Nephron (organoid): ENCODE measurements at regions not wholly inside any gene's neighbourhood (a gene's known extent, or its start where the extent isn't known, plus 50 kb on each side); places are given as distances from the start of the nearest gene placed in this dataset.

Experiments
- H3K27ac Mint-ChIP-seq, 3 experiments: 2 replicates each; pipeline ENCODE4 v1.8.0; 2020; ENCODE audit warnings: mixed read lengths in 3 of 3, mild to moderate bottlenecking in 2 of 3, moderate library complexity in 1 of 3
- H3K27me3 Mint-ChIP-seq: 2 replicates; pipeline ENCODE4 v1.8.0; 2021; ENCODE audit warnings: low read depth, mild to moderate bottlenecking, moderate library complexity, mixed read lengths
- H3K36me3 Mint-ChIP-seq: 2 replicates; pipeline ENCODE4 v1.8.0; 2020; ENCODE audit warnings: low read depth, mixed read lengths
- H3K4me1 Mint-ChIP-seq: 2 replicates; pipeline ENCODE4 v1.8.0; 2020; ENCODE audit warnings: mixed read lengths
- H3K4me3 Mint-ChIP-seq, 3 experiments: 2 replicates each; pipeline ENCODE4 v1.8.0; 2020; ENCODE audit warnings: mild to moderate bottlenecking in 3 of 3, mixed read lengths in 3 of 3, moderate library complexity in 2 of 3
- H3K9me3 Mint-ChIP-seq: 2 replicates; pipeline ENCODE4 v1.8.0; 2020; ENCODE audit warnings: mixed read lengths
- TF ChIP-seq, protein P1 (sequence below), 3 experiments: fragments of 200-600 bp; sonication (generic); IDR thresholded peaks; one replicate each; pipeline ENCODE4 v1.5.0; 2021; ENCODE audit warnings: antibody characterized with exemption in 3 of 3; ENCODE audit not compliant: unreplicated experiment in 3 of 3

- Mint-ChIP-seq H3K4me3 (no peak overlapping the region), H3K9me3 (no peaks in the 10 kb centered on the region), H3K36me3 (no peaks in the 10 kb centered on the region), H3K4me1 (no peaks in the 10 kb centered on the region), H3K27ac (no peak overlapping the region), H3K27me3 (no peaks in the 10 kb centered on the region)
- TF ChIP-seq, protein P1, sequence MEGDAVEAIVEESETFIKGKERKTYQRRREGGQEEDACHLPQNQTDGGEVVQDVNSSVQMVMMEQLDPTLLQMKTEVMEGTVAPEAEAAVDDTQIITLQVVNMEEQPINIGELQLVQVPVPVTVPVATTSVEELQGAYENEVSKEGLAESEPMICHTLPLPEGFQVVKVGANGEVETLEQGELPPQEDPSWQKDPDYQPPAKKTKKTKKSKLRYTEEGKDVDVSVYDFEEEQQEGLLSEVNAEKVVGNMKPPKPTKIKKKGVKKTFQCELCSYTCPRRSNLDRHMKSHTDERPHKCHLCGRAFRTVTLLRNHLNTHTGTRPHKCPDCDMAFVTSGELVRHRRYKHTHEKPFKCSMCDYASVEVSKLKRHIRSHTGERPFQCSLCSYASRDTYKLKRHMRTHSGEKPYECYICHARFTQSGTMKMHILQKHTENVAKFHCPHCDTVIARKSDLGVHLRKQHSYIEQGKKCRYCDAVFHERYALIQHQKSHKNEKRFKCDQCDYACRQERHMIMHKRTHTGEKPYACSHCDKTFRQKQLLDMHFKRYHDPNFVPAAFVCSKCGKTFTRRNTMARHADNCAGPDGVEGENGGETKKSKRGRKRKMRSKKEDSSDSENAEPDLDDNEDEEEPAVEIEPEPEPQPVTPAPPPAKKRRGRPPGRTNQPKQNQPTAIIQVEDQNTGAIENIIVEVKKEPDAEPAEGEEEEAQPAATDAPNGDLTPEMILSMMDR (IDR thresholded peaks at IDR 0.05; ENCODE audit: unreplicated experiment in 3 of 3): no peak
Measured at GRCh38 chr13:90020536-90021070, 1326.9 kb upstream of the MIR17HG start.

GRCh38 chr13:90027409-90027808 is 1320.1 kb upstream of the MIR17HG start:
- Mint-ChIP-seq H3K4me3 (no peak overlapping the region), H3K36me3 (no peaks in the 10 kb centered on the region), H3K4me1 (no peaks in the 10 kb centered on the region), H3K27me3 (no peaks in the 10 kb centered on the region), H3K9me3 (peaks cover 28% of the 10 kb centered on the region), H3K27ac (no peak overlapping the region)
- TF ChIP-seq, protein P1 (IDR thresholded peaks at IDR 0.05; ENCODE audit: unreplicated experiment in 3 of 3): no peak

GRCh38 chr13:90032313-90032712 is 1315.2 kb upstream of the MIR17HG start:
- Mint-ChIP-seq H3K4me3 (no peak overlapping the region), H3K4me1 (no peaks in the 10 kb centered on the region), H3K36me3 (no peaks in the 10 kb centered on the region), H3K9me3 (peaks cover 18% of the 10 kb centered on the region), H3K27me3 (no peaks in the 10 kb centered on the region), H3K27ac (no peak overlapping the region)
- TF ChIP-seq, protein P1 (IDR thresholded peaks at IDR 0.05; ENCODE audit: unreplicated experiment in 3 of 3): no peak

GRCh38 chr13:90032841-90033493 is 1314.5 kb upstream of the MIR17HG start:
- H3K27ac Mint-ChIP-seq: no peak overlapping the region
- H3K27me3 Mint-ChIP-seq: no peaks in the 10 kb centered on the region
- peaks cover 18% of the 10 kb centered on the region for H3K9me3 Mint-ChIP-seq
- H3K4me1 Mint-ChIP-seq: no peaks in the 10 kb centered on the region
- no peaks in the 10 kb centered on the region for H3K36me3 Mint-ChIP-seq
- no peak overlapping the region for H3K4me3 Mint-ChIP-seq
- TF ChIP-seq, protein P1 (IDR thresholded peaks at IDR 0.05; ENCODE audit: unreplicated experiment in 3 of 3): no peak

GRCh38 chr13:90039516-90039915 is 1308.0 kb upstream of the MIR17HG start:
- H3K9me3 Mint-ChIP-seq: peaks cover 11% of the 10 kb centered on the region
- no peaks in the 10 kb centered on the region for H3K36me3 Mint-ChIP-seq
- no peaks in the 10 kb centered on the region for H3K4me1 Mint-ChIP-seq
- no peak overlapping the region for H3K27ac Mint-ChIP-seq
- no peak overlapping the region for H3K4me3 Mint-ChIP-seq
- TF ChIP-seq, protein P1 (IDR thresholded peaks at IDR 0.05; ENCODE audit: unreplicated experiment in 3 of 3): no peak
- no peaks in the 10 kb centered on the region for H3K27me3 Mint-ChIP-seq

GRCh38 chr13:90047600-90047999 is 1299.9 kb upstream of the MIR17HG start:
- Mint-ChIP-seq H3K4me1 (no peaks in the 10 kb centered on the region), H3K9me3 (peaks cover 23% of the 10 kb centered on the region)
- TF ChIP-seq, protein P1 (IDR thresholded peaks at IDR 0.05; ENCODE audit: unreplicated experiment in 3 of 3): no peak

More at GRCh38 chr13:90047600-90047999, 1299.9 kb upstream of the MIR17HG start:
- no peaks in the 10 kb centered on the region for H3K27me3 Mint-ChIP-seq
- H3K36me3 Mint-ChIP-seq: peaks cover 7% of the 10 kb centered on the region
- H3K4me3 Mint-ChIP-seq: no peak overlapping the region
- no peak overlapping the region for H3K27ac Mint-ChIP-seq
